ENCODE measurements at regions not wholly inside any gene's neighbourhood (a gene's known extent, or its start where the extent isn't known, plus 50 kb on each side); places are given as distances from the start of the nearest gene placed in this dataset.
A peak's percentile ranks its signal among the peaks of the same experiment; 100 is the strongest.

- peak; percentile 8 for DNase-seq (ENCODE audit: extremely low read depth, insufficient read length)
- no peaks in the 10 kb centered on the region; the same call in 1 of the 2 replicates for H3K27me3 ChIP-seq (replicated peaks; ENCODE audit: control insufficient read depth, insufficient read depth, low read length)
- TF ChIP-seq, protein P1, sequence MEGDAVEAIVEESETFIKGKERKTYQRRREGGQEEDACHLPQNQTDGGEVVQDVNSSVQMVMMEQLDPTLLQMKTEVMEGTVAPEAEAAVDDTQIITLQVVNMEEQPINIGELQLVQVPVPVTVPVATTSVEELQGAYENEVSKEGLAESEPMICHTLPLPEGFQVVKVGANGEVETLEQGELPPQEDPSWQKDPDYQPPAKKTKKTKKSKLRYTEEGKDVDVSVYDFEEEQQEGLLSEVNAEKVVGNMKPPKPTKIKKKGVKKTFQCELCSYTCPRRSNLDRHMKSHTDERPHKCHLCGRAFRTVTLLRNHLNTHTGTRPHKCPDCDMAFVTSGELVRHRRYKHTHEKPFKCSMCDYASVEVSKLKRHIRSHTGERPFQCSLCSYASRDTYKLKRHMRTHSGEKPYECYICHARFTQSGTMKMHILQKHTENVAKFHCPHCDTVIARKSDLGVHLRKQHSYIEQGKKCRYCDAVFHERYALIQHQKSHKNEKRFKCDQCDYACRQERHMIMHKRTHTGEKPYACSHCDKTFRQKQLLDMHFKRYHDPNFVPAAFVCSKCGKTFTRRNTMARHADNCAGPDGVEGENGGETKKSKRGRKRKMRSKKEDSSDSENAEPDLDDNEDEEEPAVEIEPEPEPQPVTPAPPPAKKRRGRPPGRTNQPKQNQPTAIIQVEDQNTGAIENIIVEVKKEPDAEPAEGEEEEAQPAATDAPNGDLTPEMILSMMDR (IDR thresholded peaks at IDR 0.05; ENCODE audit: insufficient read depth, low read length, poor library complexity, severe bottlenecking), result peak; percentile 66
Measured at GRCh38 chr13:39144941-39145533, 106.8 kb downstream of the NHLRC3 start.

GRCh38 chr13:39148513-39148961 lies 110.3 kb downstream of the NHLRC3 start:
- no peaks in the 10 kb centered on the region; the same call in 1 of the 2 replicates for H3K27me3 ChIP-seq (replicated peaks; ENCODE audit: control insufficient read depth, insufficient read depth, low read length)
- no peak for DNase-seq (ENCODE audit: extremely low read depth, insufficient read length)

More at GRCh38 chr13:39144941-39145533, 106.8 kb downstream of the NHLRC3 start:
- Histone ChIP-seq H3K36me3 (ENCODE audit: control insufficient read depth, insufficient read depth, low read length) (no peaks in the 10 kb centered on the region), H3K4me3 (replicated peaks; ENCODE audit: low read depth, low read length) (no peak overlapping the region)

GRCh38 chr13:39149896-39150295 lies 111.6 kb downstream of the NHLRC3 start:
- H3K36me3 ChIP-seq (ENCODE audit: control insufficient read depth, insufficient read depth, low read length), result no peaks in the 10 kb centered on the region
- TF ChIP-seq, protein P1 (IDR thresholded peaks at IDR 0.05; ENCODE audit: insufficient read depth, low read length, poor library complexity, severe bottlenecking), result no peak
- H3K27me3 ChIP-seq (replicated peaks; ENCODE audit: control insufficient read depth, insufficient read depth, low read length), result no peaks in the 10 kb centered on the region; the same call in 1 of the 2 replicates
- no peak for DNase-seq (ENCODE audit: extremely low read depth, insufficient read length)
- H3K4me3 ChIP-seq (replicated peaks; ENCODE audit: low read depth, low read length), result no peak overlapping the region

More at GRCh38 chr13:39148513-39148961, 110.3 kb downstream of the NHLRC3 start:
- H3K4me3 ChIP-seq (replicated peaks; ENCODE audit: low read depth, low read length), result no peak overlapping the region
- TF ChIP-seq, protein P1 (IDR thresholded peaks at IDR 0.05; ENCODE audit: insufficient read depth, low read length, poor library complexity, severe bottlenecking), result no peak
- no peaks in the 10 kb centered on the region for H3K36me3 ChIP-seq (ENCODE audit: control insufficient read depth, insufficient read depth, low read length)

- no peak for DNase-seq (ENCODE audit: extremely low read depth, insufficient read length)
- no peak overlapping the region for H3K4me3 ChIP-seq (replicated peaks; ENCODE audit: low read depth, low read length)
- no peaks in the 10 kb centered on the region for H3K36me3 ChIP-seq (ENCODE audit: control insufficient read depth, insufficient read depth, low read length)
- TF ChIP-seq, protein P1 (IDR thresholded peaks at IDR 0.05; ENCODE audit: insufficient read depth, low read length, poor library complexity, severe bottlenecking), result no peak
- H3K27me3 ChIP-seq (replicated peaks; ENCODE audit: control insufficient read depth, insufficient read depth, low read length), result no peaks in the 10 kb centered on the region; the same call in 1 of the 2 replicates
Measured at GRCh38 chr13:39154041-39154440, 115.8 kb downstream of the NHLRC3 start.

DNA sequence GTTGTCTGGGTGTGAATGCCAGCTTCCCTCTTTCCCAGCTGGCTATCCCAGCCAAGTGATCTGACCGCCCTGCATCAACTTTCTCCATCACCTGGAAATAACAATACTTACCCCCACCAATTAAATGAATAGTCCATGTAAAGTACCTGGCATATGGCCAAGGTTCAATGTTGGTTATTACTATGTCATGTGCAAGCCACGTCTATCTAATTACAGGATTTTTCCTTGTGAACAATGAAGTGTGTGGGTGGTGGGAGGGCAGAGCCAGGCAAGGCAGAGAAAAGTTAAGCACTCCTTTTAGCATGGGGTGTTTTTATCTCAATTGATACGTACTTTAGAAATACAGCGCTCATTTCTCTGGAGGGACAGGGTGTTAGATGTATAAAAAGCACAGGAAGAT lies 121.1 kb downstream of the NHLRC3 start:
- Histone ChIP-seq H3K27me3 (replicated peaks; ENCODE audit: control insufficient read depth, insufficient read depth, low read length) (no peaks in the 10 kb centered on the region; the same call in 1 of the 2 replicates), H3K36me3 (ENCODE audit: control insufficient read depth, insufficient read depth, low read length) (no peaks in the 10 kb centered on the region), H3K4me3 (replicated peaks; ENCODE audit: low read depth, low read length) (no peak overlapping the region)
- DNase-seq (ENCODE audit: extremely low read depth, insufficient read length), result no peak
- TF ChIP-seq, protein P1 (IDR thresholded peaks at IDR 0.05; ENCODE audit: insufficient read depth, low read length, poor library complexity, severe bottlenecking), result no peak
